VCaP (cell line): ENCODE measurements at regions not wholly inside any gene's neighbourhood (a gene's known extent, or its start where the extent isn't known, plus 50 kb on each side); places are given as distances from the start of the nearest gene placed in this dataset.
A peak's percentile ranks its signal among the peaks of the same experiment; 100 is the strongest.
"Not testable (repeated sequence)": the region's sequence is repeated elsewhere in the genome, so short reads cannot be mapped to it uniquely, and the experiment has no call there.

Experiments used
- H3K27ac ChIP-seq: fragments of 450-650 bp; 2 replicates; pipeline ENCODE4 v1.5.1; 2017
- TF ChIP-seq, protein P1 (sequence below): fragments of 450-650 bp; conservative IDR thresholded peaks from 2 replicates; pipeline ENCODE4 v1.5.1; 2017; ENCODE audit warnings: mild to moderate bottlenecking, moderate library complexity

DNA sequence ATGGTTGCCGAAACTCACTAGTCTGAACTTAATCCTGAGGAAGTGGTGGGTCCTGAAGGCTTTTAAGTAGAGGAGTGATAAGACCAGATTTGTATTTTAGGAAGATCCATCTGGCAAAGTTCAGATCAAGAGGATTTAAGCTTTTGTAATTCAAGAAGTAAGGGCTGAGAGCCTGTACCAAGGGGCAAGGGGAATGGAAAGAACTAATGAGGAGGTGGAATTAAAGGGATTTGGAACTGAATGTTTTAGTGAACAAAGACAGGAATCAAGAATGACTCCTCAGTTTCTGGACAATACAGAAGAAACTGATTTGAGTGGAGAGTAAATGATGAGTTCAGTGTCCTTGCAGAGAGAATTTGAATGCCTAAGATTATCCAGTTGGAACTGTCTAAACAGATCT, 249.0 kb downstream of the C7orf25 start:
- TF ChIP-seq, protein P1, sequence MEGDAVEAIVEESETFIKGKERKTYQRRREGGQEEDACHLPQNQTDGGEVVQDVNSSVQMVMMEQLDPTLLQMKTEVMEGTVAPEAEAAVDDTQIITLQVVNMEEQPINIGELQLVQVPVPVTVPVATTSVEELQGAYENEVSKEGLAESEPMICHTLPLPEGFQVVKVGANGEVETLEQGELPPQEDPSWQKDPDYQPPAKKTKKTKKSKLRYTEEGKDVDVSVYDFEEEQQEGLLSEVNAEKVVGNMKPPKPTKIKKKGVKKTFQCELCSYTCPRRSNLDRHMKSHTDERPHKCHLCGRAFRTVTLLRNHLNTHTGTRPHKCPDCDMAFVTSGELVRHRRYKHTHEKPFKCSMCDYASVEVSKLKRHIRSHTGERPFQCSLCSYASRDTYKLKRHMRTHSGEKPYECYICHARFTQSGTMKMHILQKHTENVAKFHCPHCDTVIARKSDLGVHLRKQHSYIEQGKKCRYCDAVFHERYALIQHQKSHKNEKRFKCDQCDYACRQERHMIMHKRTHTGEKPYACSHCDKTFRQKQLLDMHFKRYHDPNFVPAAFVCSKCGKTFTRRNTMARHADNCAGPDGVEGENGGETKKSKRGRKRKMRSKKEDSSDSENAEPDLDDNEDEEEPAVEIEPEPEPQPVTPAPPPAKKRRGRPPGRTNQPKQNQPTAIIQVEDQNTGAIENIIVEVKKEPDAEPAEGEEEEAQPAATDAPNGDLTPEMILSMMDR = no peak
- H3K27ac ChIP-seq = no peak overlapping the region

DNA sequence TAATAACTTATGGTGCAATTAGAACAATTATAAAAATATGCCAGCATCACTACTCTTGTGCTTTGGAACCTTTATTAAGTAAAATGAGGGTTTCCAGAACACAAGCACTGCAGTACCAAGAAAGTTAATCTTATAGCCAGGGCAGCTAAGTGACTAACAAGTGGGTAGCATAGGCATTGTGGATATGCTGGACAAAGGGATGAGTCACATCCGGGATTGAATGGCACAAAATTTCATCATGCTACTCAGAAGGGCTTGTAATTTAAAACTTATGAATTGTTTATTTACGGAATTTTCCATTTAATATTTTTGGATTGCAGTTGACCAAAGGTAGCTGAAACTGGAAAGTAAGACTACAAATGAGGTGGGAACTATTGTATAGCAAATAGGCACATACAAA, 250.6 kb downstream of the C7orf25 start:
- H3K27ac ChIP-seq = no peak overlapping the region
- TF ChIP-seq, protein P1 = no peak

DNA sequence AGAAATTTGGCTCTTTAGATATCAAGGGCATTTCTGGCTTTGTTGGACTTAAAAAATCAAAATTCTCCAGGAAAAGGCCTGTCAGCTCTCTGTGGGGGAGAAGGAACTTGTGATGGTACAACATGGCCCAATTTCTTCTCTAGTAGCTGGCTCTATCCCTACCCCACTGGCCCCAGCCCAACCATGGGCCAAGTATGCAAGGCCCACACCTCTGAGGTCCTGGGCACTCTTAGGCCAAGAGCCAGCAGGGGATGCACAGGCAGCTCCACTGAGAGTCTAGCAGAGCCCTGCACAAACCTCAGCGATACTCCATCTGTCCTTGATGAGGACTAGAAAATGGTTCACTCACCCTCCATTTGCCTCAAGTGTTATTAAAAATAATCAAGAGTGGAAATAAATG, 261.2 kb downstream of the C7orf25 start:
- no peak overlapping the region for H3K27ac ChIP-seq
- TF ChIP-seq, protein P1 = no peak

DNA sequence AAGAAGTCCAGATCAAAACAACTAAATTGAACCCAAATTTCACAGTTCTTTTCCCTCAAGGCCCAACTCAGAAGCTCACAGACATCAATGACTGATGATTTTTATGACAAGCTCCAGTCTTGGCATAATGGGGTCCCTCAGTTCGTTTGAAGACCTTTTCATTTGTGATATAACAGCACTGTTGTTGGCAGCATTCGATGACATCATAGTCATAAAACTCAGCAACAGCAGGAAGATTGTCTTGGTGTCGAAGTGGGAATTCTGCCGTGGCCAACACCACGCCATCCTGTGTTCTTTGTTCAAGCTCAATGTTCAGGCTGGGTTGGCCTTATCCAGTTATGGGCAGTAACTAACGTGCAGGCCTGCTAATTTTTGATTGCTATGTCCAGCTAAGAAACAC, 261.7 kb downstream of the C7orf25 start:
- H3K27ac ChIP-seq = no peak overlapping the region
- TF ChIP-seq, protein P1 = no peak

DNA sequence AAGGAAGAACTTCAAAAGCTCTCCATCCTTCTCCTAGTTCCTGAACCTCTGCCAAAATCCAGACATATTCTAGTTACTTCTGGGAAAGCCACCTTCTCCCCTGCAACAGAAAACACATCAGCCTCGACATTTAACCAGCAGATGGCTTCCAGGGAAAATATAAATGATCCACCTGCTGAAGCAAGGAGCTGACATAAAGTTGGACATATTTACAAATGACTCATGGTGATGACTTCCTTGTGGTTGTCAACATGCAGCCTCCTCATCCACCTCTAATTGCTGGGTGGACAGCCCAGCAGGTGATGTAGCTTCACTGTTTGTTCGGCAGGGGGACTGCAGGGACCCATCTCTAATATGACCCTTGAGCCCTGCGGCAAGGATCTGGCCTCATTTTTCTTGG, 266.0 kb downstream of the C7orf25 start:
- TF ChIP-seq, protein P1 = no peak

DNA sequence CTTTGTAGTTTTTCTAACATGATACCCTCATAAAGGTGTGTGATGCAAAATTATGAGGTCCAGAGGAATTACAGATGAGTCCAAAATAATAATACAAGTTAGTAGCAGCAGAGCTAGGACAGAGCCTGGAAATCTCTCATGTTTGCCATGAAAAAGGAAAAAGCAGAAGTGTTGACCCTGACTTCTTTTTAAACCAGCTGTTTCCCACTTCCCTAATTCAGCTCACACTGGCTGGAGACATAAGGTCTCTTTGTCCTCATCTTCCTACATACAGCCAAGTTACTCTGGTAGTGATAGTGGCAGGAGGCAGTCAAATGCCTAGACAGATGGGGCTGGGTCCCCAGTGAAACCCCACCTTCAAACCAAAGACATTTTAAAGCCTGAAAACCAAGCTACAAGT, 269.2 kb downstream of the C7orf25 start:
- TF ChIP-seq, protein P1 = no peak

More for the DNA sequence above, 266.0 kb downstream of the C7orf25 start:
- no peak overlapping the region for H3K27ac ChIP-seq

DNA sequence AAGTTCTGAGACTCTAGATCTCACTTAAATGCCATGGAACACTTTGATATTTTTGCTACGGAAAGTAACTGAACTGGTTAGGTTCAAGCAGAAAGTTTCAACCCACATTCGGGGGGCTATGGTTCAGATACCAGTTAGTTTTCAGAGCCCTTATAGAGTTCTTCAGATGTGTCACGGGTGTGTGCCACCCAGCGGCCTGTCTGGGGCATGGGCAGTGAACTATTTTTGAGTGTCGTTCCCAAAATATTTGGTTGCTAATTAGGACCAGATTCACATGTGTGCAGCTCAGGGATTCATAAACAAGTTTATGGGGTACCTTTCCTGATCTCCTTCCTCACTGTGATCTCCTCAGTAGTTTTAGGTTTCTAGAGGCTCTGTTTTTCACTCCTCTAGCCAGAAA, 271.9 kb downstream of the C7orf25 start:
- H3K27ac ChIP-seq = no peak overlapping the region
- TF ChIP-seq, protein P1 = peak; percentile 12; the same call in 1 of the 2 replicates

More for the DNA sequence above, 269.2 kb downstream of the C7orf25 start:
- no peak overlapping the region for H3K27ac ChIP-seq

DNA sequence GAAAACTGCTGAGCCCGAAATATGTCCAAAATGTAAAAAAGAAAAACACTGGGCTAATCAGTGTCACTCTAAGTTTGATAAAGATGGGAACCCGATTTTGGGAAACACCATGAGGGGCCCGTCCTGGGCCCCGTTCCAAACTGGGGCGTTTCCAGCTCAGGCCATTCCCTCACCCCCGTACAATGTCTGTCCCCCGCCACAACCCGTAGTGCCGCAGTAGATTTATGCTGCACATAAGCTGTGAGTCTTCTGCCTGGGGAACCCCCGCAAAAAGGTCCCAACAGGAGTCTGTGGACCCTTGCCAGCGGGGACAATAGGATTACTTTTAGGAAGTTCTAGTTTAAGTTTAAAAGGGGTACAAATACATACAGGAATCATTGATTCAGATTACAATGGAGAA, 275.5 kb downstream of the C7orf25 start:
- not testable (repeated sequence) for H3K27ac ChIP-seq
